ENCODE measurements at regions not wholly inside any gene's neighbourhood (a gene's known extent, or its start where the extent isn't known, plus 50 kb on each side); places are given as distances from the start of the nearest gene placed in this dataset.

- TF ChIP-seq GABPA (IDR thresholded peaks at IDR 0.05; ENCODE audit: low read depth, low read length) (no peak), GABPA (CRISPR knock-in tag; IDR thresholded peaks at IDR 0.05; ENCODE audit: low read depth) (no peak), TMF1 (CRISPR knock-in tag; IDR thresholded peaks at IDR 0.05; ENCODE audit: low read depth) (no peak), ATF3 (CRISPR knock-in tag; IDR thresholded peaks at IDR 0.05) (peak; percentile 84), ZNF670 (CRISPR knock-in tag; IDR thresholded peaks at IDR 0.05; ENCODE audit: borderline replicate concordance) (no peak), ZNF280D (CRISPR knock-in tag; IDR thresholded peaks at IDR 0.05) (no peak), PPARG (CRISPR knock-in tag; conservative IDR thresholded peaks at IDR 0.05) (peak; percentile 75; the same call in 1 of the 2 replicates), DRAP1 (CRISPR knock-in tag; IDR thresholded peaks at IDR 0.05) (no peak), ZNF605 (CRISPR knock-in tag; IDR thresholded peaks at IDR 0.05) (no peak), IRF9 (CRISPR knock-in tag; IDR thresholded peaks at IDR 0.05; ENCODE audit: borderline replicate concordance) (no peak), RCOR2 (CRISPR knock-in tag; IDR thresholded peaks at IDR 0.05) (peak; percentile 92), HMGA1 (CRISPR knock-in tag; conservative IDR thresholded peaks at IDR 0.05) (no peak), ISX (CRISPR knock-in tag; conservative IDR thresholded peaks at IDR 0.05) (no peak), ZNF446 (CRISPR knock-in tag; IDR thresholded peaks at IDR 0.05) (no peak), MATR3 (CRISPR knock-in tag; IDR thresholded peaks at IDR 0.05) (no peak), SP140L (CRISPR knock-in tag; IDR thresholded peaks at IDR 0.05; ENCODE audit: borderline replicate concordance) (no peak), ZNF580 (CRISPR knock-in tag; IDR thresholded peaks at IDR 0.05; ENCODE audit: borderline replicate concordance, low read depth) (peak; percentile 76; the same call in 1 of the 2 replicates), ATF5 (CRISPR knock-in tag; IDR thresholded peaks at IDR 0.05; ENCODE audit: low read depth) (no peak), ZFP82 (CRISPR knock-in tag; IDR thresholded peaks at IDR 0.05; ENCODE audit: borderline replicate concordance) (no peak), HNRNPK (IDR thresholded peaks at IDR 0.05; ENCODE audit: low read depth, low read length, poor library complexity, severe bottlenecking) (no peak), ZNF557 (CRISPR knock-in tag; IDR thresholded peaks at IDR 0.05) (0 out of 2 replicates have a peak, but pooled peaks have one; percentile 42), ZBTB33 (CRISPR knock-in tag; IDR thresholded peaks at IDR 0.05) (peak; percentile 43; the same call in 1 of the 2 replicates), PTBP1 (IDR thresholded peaks at IDR 0.05; ENCODE audit: low read depth, low read length, poor library complexity, severe bottlenecking) (no peak), ZNF17 (CRISPR knock-in tag; IDR thresholded peaks at IDR 0.05) (no peak)
Observed at GRCh38 chr18:48488388-48488850, 50.4 kb upstream of the CTIF start (continued).

All from HepG2 (cell line).